Upper lobe of left lung (tissue), 4 donors: ENCODE measurements at regions not wholly inside any gene's neighbourhood (a gene's known extent, or its start where the extent isn't known, plus 50 kb on each side); places are given as distances from the start of the nearest gene placed in this dataset.

Experiments
- CTCF ChIP-seq, 6 experiments: fragments of 450-650 bp in 4 of 6; fragments of 200-600 bp in 2 of 6; sonication (generic) in 2 of 6; IDR thresholded peaks; one replicate each; pipeline ENCODE4 v1.5.1; 2016 to 2019; ENCODE audit warnings: antibody characterized with exemption in 6 of 6
- POLR2A ChIP-seq, 4 donors: fragments of 450-650 bp; IDR thresholded peaks; one replicate each; pipeline ENCODE4 v1.5.1; 2016 to 2017; ENCODE audit warnings: antibody characterized with exemption in 4 of 4, mild to moderate bottlenecking in 2 of 4
- POLR2AphosphoS5 ChIP-seq, 2 donors: sonication (generic); formaldehyde crosslinking; IDR thresholded peaks; one replicate each; pipeline ENCODE4 v1.5.1; 2017; ENCODE audit warnings: antibody characterized with exemption in 2 of 2

- TF ChIP-seq CTCF (IDR thresholded peaks at IDR 0.05) = no peak
- TF ChIP-seq POLR2A (IDR thresholded peaks at IDR 0.05) = no peak
- TF ChIP-seq POLR2AphosphoS5 (IDR thresholded peaks at IDR 0.05) = no peak
Observed at GRCh38 chr12:78455991-78456390, 408.6 kb upstream of the SYT1 start.
